GM23338 (cell line): ENCODE measurements at regions not wholly inside any gene's neighbourhood (a gene's known extent, or its start where the extent isn't known, plus 50 kb on each side); places are given as distances from the start of the nearest gene placed in this dataset.

ENCODE experiments used
- ATAC-seq: fragments of 200-7000 bp; cut with Tn5 transposase; 3 replicates; pipeline ENCODE4 v1.9.1; 2020
- DNase-seq: peaks from one replicate; pipeline ENCODE4 v3.0.0-alpha.2; 2015; ENCODE audit warnings: low spot score
- H2AFZ ChIP-seq: fragments of 200-600 bp; sonication (generic); 2 replicates; pipeline ENCODE4 v1.8.0; 2016; ENCODE audit warnings: antibody characterized with exemption, mild to moderate bottlenecking, moderate library complexity
- H3F3A ChIP-seq: fragments of 200-600 bp; sonication (generic); replicated peaks from 2 replicates; pipeline ENCODE4 v1.8.0; 2017; ENCODE audit warnings: antibody characterized with exemption, mixed run types, low read depth
- H3K27ac ChIP-seq: fragments of 200-600 bp; sonication (generic); 2 replicates; pipeline ENCODE4 v1.6.1; 2016; ENCODE audit warnings: low read depth
- H3K27me3 ChIP-seq: fragments of 200-600 bp; sonication (generic); 2 replicates; pipeline ENCODE4 v1.8.0; 2016; ENCODE audit warnings: mild to moderate bottlenecking, mixed run types, moderate library complexity; ENCODE audit not compliant: insufficient read depth
- H3K36me3 ChIP-seq: fragments of 200-600 bp; sonication (generic); 2 replicates; pipeline ENCODE4 v1.8.0; 2016; ENCODE audit warnings: mild to moderate bottlenecking; ENCODE audit not compliant: insufficient read depth
- H3K4me1 ChIP-seq: fragments of 200-600 bp; sonication (generic); 2 replicates; pipeline ENCODE4 v1.8.0; 2016; ENCODE audit warnings: mild to moderate bottlenecking, moderate library complexity; ENCODE audit not compliant: insufficient read depth
- H3K4me2 ChIP-seq: fragments of 200-600 bp; sonication (generic); 2 replicates; pipeline ENCODE4 v1.7.1; 2017; ENCODE audit warnings: mixed run types
- H3K4me3 ChIP-seq: fragments of 200-600 bp; sonication (generic); 2 replicates; pipeline ENCODE4 v1.6.1; 2016; ENCODE audit warnings: mixed run types
- H3K79me2 ChIP-seq: fragments of 200-600 bp; sonication (generic); replicated peaks from 2 replicates; pipeline ENCODE4 v1.8.0; 2017; ENCODE audit warnings: mild to moderate bottlenecking; ENCODE audit not compliant: insufficient read depth
- H3K9me2 ChIP-seq: fragments of 200-600 bp; sonication (generic); 2 replicates; pipeline ENCODE4 v1.8.0; 2017; ENCODE audit not compliant: insufficient read depth
- H4K20me1 ChIP-seq: fragments of 200-600 bp; sonication (generic); replicated peaks from 2 replicates; pipeline ENCODE4 v1.8.0; 2017; ENCODE audit warnings: mild to moderate bottlenecking; ENCODE audit not compliant: insufficient read depth
- H3K27ac Mint-ChIP-seq: 2 replicates; pipeline ENCODE4 v1.8.0; 2020; ENCODE audit warnings: inconsistent platforms, mild to moderate bottlenecking, moderate library complexity, mixed read lengths
- H3K27me3 Mint-ChIP-seq: 3 replicates; pipeline ENCODE4 v1.8.0; 2022; ENCODE audit warnings: low read depth, mild to moderate bottlenecking, moderate library complexity, mixed read lengths, inconsistent platforms; ENCODE audit not compliant: insufficient read depth, poor library complexity
- H3K36me3 Mint-ChIP-seq: 3 replicates; pipeline ENCODE4 v1.8.0; 2021; ENCODE audit warnings: low read depth, mild to moderate bottlenecking, inconsistent platforms, moderate library complexity, mixed read lengths
- H3K4me1 Mint-ChIP-seq: 3 replicates; pipeline ENCODE4 v1.8.0; 2020; ENCODE audit warnings: mild to moderate bottlenecking, inconsistent platforms, mixed read lengths
- H3K4me3 Mint-ChIP-seq: 3 replicates; pipeline ENCODE4 v1.8.0; 2021; ENCODE audit warnings: moderate library complexity, mild to moderate bottlenecking, inconsistent platforms, mixed read lengths
- H3K9me3 Mint-ChIP-seq: 3 replicates; pipeline ENCODE4 v1.8.0; 2020; ENCODE audit warnings: moderate library complexity, mild to moderate bottlenecking, inconsistent platforms, mixed read lengths
- CREB1 ChIP-seq: fragments of 250-450 bp; sonication (Bioruptor Pico); IDR thresholded peaks from 2 replicates; pipeline ENCODE4 v1.5.0; 2020; ENCODE audit warnings: low read depth, mild to moderate bottlenecking, moderate library complexity
- EZH2 ChIP-seq: fragments of 200-600 bp; sonication (generic); IDR thresholded peaks from one replicate; pipeline ENCODE4 v1.8.0; 2017; ENCODE audit warnings: antibody characterized with exemption, mild to moderate bottlenecking, low read depth; ENCODE audit not compliant: unreplicated experiment
- NANOG ChIP-seq: IDR thresholded peaks from 2 replicates; pipeline ENCODE4 v1.6.1; 2016; ENCODE audit warnings: antibody characterized with exemption, borderline replicate concordance
- TF ChIP-seq, protein P1 (sequence below): IDR thresholded peaks from 2 replicates; pipeline ENCODE4 v1.6.1; 2016; ENCODE audit warnings: antibody characterized with exemption
- TF ChIP-seq, protein P2 (sequence below): IDR thresholded peaks from one replicate; pipeline ENCODE4 v1.6.1; 2018; ENCODE audit warnings: antibody characterized with exemption; ENCODE audit not compliant: unreplicated experiment
- TF ChIP-seq, protein P3 (sequence below), 2 experiments: fragments of 200-600 bp in 1 of 2; sonication (generic) in 1 of 2; conservative IDR thresholded peaks; 2 replicates each; pipeline versions ENCODE4 v1.5.1 to v1.6.1; 2016 to 2017; ENCODE audit warnings: antibody characterized with exemption in 2 of 2, low read depth in 2 of 2, mild to moderate bottlenecking in 2 of 2, moderate library complexity in 1 of 2

DNA sequence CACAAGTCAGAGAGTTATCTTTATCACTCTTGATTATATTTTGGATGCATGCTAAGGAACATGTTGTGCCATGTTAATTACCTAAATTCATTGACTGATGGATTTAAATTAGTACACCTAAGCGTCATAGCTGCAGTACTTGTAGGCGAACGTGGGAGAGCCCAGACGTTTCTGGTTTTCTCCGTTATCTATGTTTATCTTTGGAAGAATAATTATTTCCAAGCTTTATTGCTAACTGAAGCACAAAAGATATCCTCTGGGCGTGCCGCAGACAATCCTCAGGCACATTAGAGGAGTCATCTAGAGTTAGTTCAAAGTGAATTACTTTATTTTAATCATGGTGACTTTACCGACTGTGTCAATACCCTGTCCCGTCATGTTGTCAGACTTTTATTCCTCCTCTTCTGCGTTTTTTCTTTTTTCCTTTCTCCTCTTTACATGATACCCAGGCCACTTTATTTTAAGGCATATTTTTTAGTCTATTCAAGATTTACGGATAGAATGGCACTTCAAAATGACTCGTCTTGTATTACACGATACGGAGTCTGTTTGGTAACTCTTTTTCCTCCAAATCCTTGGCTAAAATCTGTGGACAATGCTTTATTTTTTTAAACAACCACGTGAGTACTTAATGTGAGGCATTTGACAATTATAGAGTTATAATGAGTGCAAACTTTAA, 632.0 kb upstream of the TENM3 start (continued):
- TF ChIP-seq, protein P1, sequence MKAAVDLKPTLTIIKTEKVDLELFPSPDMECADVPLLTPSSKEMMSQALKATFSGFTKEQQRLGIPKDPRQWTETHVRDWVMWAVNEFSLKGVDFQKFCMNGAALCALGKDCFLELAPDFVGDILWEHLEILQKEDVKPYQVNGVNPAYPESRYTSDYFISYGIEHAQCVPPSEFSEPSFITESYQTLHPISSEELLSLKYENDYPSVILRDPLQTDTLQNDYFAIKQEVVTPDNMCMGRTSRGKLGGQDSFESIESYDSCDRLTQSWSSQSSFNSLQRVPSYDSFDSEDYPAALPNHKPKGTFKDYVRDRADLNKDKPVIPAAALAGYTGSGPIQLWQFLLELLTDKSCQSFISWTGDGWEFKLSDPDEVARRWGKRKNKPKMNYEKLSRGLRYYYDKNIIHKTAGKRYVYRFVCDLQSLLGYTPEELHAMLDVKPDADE, result no peak
- no peak for TF ChIP-seq CREB1 (CRISPR knock-in tag)
- no peak for TF ChIP-seq EZH2

DNA sequence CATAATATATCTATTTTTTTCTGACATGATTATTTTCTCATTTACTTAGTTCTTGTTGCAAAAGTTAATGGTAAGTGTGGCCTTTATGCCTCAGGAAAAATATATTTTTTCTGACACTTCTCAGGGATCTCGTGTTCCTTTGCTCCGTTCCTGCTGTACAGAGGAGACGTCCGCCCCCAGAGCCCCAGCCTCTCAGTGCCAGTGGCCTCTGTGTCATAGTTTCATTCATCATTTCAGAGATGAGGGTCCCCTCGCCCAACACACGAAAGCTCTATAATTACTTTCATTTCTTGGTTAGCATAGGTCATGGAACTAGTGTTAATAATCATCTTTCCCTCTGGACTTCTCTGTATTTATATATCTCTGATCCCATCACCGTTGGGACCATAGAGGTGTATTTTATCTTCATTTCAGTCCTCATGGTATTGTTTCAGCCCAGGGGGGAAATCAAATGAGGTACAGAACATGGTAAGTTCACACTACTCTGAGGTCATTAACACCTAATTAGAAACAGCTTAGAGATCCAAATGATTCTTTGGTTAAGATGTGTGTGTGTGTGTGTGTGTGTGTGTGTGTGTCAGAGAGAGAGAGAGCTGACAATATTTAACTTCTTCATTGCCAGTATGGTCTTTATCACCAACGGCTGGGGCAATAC, 631.1 kb upstream of the TENM3 start:
- Histone ChIP-seq H3K4me3 (no peak overlapping the region), H3K9me2 (peaks cover under 1% of the 10 kb centered on the region), H3K4me1 (peaks cover 21% of the 10 kb centered on the region), H2AFZ (no peak overlapping the region), H3K4me2 (no peak overlapping the region), H3K27me3 (no peaks in the 10 kb centered on the region), H3K79me2 (no peaks in the 10 kb centered on the region), H4K20me1 (no peaks in the 10 kb centered on the region), H3F3A (no peaks in the 10 kb centered on the region), H3K36me3 (no peaks in the 10 kb centered on the region), H3K27ac (no peak overlapping the region)
- no peaks in the 10 kb centered on the region for H3K36me3 Mint-ChIP-seq
- H3K27ac Mint-ChIP-seq, result no peak overlapping the region
- TF ChIP-seq NANOG (no peak), CREB1 (CRISPR knock-in tag) (no peak)
- TF ChIP-seq, protein P2, sequence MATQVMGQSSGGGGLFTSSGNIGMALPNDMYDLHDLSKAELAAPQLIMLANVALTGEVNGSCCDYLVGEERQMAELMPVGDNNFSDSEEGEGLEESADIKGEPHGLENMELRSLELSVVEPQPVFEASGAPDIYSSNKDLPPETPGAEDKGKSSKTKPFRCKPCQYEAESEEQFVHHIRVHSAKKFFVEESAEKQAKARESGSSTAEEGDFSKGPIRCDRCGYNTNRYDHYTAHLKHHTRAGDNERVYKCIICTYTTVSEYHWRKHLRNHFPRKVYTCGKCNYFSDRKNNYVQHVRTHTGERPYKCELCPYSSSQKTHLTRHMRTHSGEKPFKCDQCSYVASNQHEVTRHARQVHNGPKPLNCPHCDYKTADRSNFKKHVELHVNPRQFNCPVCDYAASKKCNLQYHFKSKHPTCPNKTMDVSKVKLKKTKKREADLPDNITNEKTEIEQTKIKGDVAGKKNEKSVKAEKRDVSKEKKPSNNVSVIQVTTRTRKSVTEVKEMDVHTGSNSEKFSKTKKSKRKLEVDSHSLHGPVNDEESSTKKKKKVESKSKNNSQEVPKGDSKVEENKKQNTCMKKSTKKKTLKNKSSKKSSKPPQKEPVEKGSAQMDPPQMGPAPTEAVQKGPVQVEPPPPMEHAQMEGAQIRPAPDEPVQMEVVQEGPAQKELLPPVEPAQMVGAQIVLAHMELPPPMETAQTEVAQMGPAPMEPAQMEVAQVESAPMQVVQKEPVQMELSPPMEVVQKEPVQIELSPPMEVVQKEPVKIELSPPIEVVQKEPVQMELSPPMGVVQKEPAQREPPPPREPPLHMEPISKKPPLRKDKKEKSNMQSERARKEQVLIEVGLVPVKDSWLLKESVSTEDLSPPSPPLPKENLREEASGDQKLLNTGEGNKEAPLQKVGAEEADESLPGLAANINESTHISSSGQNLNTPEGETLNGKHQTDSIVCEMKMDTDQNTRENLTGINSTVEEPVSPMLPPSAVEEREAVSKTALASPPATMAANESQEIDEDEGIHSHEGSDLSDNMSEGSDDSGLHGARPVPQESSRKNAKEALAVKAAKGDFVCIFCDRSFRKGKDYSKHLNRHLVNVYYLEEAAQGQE, result no peak
- TF ChIP-seq, protein P3, sequence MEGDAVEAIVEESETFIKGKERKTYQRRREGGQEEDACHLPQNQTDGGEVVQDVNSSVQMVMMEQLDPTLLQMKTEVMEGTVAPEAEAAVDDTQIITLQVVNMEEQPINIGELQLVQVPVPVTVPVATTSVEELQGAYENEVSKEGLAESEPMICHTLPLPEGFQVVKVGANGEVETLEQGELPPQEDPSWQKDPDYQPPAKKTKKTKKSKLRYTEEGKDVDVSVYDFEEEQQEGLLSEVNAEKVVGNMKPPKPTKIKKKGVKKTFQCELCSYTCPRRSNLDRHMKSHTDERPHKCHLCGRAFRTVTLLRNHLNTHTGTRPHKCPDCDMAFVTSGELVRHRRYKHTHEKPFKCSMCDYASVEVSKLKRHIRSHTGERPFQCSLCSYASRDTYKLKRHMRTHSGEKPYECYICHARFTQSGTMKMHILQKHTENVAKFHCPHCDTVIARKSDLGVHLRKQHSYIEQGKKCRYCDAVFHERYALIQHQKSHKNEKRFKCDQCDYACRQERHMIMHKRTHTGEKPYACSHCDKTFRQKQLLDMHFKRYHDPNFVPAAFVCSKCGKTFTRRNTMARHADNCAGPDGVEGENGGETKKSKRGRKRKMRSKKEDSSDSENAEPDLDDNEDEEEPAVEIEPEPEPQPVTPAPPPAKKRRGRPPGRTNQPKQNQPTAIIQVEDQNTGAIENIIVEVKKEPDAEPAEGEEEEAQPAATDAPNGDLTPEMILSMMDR (conservative IDR thresholded peaks at IDR 0.05; ENCODE audit: low read depth in 2 of 2), result no peak
- peaks cover 23% of the 10 kb centered on the region for H3K4me1 Mint-ChIP-seq
- no peaks in the 10 kb centered on the region for H3K9me3 Mint-ChIP-seq
- DNase-seq (no peak), ATAC-seq (no peak)
- H3K27me3 Mint-ChIP-seq, result peaks cover 2% of the 10 kb centered on the region
- no peak overlapping the region for H3K4me3 Mint-ChIP-seq
